ENCODE measurements at regions not wholly inside any gene's neighbourhood (a gene's known extent, or its start where the extent isn't known, plus 50 kb on each side); places are given as distances from the start of the nearest gene placed in this dataset.

DNA sequence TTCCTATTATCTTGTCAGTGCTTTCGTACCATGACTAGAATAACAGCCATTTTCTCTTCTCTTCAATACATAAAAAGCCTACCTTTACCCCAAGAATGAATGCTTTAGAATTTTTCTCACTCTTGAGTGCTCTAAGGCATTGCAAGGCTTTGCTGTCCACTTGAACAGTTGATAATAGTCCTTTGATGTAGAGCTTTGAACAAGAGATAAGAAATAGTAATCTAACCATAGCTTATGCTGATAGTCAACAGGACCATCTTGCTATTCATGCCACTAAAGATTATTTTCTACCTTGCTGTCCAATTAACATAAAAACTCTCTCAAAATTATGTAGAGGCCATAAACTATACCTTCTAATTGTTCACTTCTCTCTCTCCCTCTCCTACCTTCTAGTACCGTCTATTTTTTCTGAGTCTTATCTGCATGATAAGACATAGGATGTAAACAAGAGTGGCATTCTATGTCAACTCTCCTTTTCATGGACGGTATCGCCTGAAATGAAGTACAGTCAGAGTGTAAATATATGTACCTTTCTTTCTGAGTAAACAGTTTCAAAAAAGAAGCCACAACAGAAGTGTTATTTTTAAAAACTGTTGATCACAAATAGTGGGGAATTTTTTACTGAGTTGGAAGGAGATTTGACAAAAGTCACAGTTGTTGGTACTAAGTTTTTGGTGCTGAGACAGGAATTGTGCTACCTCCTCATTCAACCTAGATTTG lies 297.9 kb downstream of the NDFIP2 start:
- DNase-seq (ENCODE audit: low spot score) = no peak

- DNase-seq (ENCODE audit: low spot score) = no peak
These were observed 296.5 kb downstream of the NDFIP2 start for GRCh38 chr13:79777504-79777903.

DNA sequence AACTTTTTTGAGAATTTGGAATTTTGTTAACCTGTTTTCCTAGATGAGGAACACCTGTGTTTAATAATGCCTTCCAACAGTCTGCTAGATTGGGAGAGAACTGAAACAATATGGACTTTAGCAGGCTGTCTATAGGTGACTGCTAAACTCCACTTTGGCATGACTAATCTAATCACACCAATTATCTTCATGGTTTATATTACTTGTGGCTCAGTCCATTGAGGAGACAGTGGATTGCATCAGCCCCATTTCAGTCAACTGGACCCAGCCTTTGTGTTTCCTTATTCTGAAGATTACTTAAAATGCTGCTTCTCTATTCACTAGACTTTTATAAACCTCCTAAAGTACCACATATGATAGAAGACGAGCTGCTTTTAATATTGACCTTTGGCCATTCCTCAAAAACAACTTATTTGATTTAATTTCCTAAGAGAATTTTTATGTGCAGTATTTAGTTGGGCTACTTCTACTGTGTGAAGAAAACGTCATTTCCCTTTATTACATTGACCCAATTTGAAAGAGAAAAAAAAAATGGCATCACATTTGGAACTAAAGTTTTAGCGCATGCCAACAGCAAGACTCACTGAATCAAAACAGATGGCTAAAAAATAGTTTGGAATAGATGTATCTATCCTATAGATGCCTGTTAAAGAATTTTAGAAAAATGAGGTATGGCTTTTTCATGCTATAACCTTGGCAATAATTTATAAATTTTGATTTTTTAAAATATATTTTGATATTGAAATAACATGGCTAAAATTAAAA lies 295.8 kb downstream of the NDFIP2 start:
- DNase-seq (ENCODE audit: low spot score) = no peak

- DNase-seq (ENCODE audit: low spot score) = peak; percentile 73
These were observed 294.9 kb downstream of the NDFIP2 start for GRCh38 chr13:79775830-79776229.

GRCh38 chr13:79772811-79773210 lies 291.9 kb downstream of the NDFIP2 start:
- no peak for DNase-seq (ENCODE audit: low spot score)

DNA sequence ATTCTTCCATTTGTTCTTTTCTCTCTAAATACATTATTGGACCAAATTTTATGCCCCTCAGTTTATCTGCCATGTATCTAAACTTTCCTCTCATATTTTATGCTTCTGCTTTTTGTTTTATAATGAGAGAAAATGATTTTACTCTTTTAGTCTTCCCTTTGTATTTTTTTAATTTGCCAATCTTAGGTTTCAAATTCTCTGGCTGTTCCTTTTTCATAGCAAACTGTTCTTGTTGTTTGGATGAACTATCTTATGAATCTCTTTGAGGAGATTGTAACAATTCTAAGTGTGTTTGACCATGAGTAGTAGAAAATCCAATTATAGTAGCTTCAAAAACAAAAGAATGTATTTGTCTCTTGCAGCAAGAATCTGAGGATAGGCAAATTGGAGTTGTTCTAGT lies 290.5 kb downstream of the NDFIP2 start:
- no peak for DNase-seq (ENCODE audit: low spot score)

- no peak for DNase-seq (ENCODE audit: low spot score)
These were observed 289.1 kb downstream of the NDFIP2 start for GRCh38 chr13:79770056-79770455.

GRCh38 chr13:79767126-79767525 lies 286.2 kb downstream of the NDFIP2 start:
- DNase-seq (ENCODE audit: low spot score) = no peak

DNA sequence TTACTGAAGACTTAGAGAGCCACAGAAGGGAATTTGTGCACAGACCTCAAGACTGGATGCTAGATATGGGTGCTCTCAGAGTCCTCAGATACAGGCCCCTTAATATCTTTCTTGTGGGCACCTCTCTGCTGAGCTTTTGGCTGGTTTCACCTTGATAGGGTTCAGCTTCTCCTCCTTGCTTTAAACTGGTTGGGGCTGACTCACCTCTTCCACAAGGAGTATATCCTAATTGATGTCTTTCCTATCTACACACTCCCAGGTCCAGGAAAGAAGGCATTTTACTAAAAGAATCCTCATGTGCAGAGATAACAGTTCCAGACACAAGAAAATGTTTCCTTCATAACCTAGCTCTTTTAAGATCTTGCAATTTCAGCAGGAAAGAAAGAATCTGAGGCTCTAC lies 284.4 kb downstream of the NDFIP2 start:
- no peak for DNase-seq (ENCODE audit: low spot score)

DNA sequence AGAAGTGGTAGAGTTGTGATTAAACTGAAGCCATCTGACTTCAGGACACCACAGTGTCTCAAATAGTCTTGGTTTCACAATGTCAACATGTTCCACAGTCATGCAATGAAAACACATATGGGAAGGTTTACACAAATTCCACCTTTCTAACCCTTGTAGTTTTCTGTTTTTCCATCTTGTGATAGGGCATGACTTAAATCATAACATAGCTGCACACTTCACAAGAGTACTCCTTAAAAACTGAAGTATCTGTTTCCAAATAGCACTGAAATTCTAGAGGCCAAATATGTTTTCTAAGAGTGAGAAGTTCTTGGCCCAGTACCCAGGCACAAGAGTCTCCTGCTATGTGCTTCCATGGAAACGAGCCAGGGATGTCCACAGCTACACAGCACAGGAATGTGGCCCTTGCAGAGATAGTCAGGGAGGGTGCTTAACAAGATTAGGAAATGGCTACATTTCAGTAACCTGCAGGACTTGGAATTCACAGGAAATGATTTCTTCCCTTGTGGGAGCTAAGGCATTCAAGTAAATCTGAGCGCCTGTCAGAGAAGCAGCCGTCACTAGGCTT lies 269.1 kb downstream of the NDFIP2 start:
- DNase-seq (ENCODE audit: low spot score) = peak; percentile 9

DNA sequence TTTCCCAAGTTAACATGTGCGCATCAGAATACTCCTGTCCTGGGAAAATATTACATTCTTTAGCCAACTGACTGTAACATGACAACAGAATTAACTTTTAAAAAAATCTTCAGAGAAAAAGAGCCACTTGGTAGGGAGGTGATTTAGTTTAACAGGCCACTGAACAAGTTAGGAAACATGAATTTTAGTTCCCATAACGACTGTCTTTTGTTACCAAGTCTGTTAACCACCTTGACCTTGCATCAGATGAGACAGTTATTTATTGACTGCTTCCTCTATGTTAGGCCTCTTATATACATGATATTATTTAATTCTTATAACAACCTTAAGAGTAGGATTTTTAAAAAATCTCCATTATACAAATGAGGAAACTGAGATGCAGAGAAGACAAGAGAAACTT lies 268.6 kb downstream of the NDFIP2 start:
- DNase-seq (ENCODE audit: low spot score) = no peak

GRCh38 chr13:79745081-79745480 lies 264.1 kb downstream of the NDFIP2 start:
- no peak for DNase-seq (ENCODE audit: low spot score)

DNA sequence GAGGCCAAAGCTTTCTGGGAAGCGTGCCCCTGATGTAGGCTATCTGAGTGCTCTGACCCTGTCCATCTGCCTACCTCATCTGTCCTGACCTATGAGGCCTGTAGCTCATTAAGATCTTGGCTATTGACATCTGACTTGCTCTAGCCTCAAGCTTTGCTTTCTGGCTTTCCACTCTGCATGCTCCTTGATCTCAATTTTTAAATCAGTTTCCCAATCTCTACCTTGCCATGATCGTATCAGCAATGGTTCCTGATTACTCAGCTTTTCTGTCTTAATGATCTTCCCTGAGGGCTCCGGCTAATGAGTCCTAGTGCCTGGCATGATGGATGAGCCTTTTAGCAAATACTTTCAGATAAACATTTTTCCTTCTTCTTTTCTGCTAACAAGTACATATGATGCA lies 262.0 kb downstream of the NDFIP2 start:
- DNase-seq (ENCODE audit: low spot score) = no peak

DNA sequence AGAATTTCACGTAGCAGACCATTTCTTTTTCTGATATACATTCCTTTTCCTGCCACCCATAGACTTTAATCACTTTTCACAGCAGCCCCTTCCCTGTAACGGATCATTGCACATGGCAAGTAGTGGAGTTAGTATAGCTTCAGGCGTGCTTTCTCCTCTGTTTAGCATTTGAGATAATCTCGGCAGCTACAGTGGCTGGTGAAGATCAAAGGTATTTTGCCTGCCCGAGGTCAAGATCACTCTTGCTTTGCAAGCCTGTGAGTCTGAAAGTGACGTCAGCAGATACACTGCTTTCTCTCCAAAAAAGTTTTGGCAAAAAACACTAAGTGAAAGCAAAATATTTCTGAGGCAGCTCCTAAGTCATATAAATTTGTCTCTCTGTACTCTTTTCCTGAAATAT lies 260.0 kb downstream of the NDFIP2 start:
- DNase-seq (ENCODE audit: low spot score) = no peak

- DNase-seq (ENCODE audit: low spot score) = no peak
These were observed 255.4 kb downstream of the NDFIP2 start for GRCh38 chr13:79736356-79736755.

DNA sequence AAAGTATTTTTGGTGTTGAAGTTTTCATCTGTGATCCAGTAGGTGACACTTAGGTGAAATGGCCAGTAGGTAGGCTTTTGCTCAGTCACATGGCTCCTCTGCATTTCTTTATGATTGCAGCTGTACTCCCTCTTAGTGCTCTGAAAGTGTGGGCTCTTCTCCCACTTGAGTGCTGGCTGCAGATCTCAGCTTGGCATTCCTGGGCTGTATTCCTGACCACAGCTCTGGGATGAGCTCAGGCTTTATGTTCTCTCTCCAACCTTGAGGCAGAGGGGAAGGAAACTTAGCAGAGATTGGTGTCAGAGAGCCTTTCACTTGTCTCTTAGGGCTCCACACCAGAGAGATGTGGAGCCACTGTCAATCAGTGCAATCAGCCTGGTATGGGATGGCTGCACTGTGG lies 254.3 kb downstream of the NDFIP2 start:
- no peak for DNase-seq (ENCODE audit: low spot score)

DNA sequence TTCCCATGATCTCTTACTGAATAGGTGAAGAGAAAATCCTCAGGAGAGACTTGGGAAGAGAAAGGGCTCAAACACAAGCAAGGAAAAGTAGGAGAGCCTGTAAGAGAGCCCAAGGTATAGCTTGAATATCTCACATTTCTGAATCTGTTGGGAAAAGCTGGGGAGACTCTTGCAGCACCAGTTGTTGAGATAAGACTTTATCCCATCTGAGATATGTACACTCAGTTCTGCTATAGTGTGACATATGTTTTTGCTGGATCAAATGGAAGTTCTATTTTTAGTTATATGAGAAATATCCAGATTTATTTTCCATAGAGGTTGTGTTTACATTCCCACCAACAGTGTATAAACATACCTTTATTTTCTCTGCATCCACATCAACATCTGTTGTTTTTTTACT lies 246.1 kb downstream of the NDFIP2 start:
- no peak for DNase-seq (ENCODE audit: low spot score)

GRCh38 chr13:79725841-79726240 lies 244.9 kb downstream of the NDFIP2 start:
- DNase-seq (ENCODE audit: low spot score) = no peak

- DNase-seq (ENCODE audit: low spot score) = no peak
These were observed 243.6 kb downstream of the NDFIP2 start for GRCh38 chr13:79724348-79725103.

DNA sequence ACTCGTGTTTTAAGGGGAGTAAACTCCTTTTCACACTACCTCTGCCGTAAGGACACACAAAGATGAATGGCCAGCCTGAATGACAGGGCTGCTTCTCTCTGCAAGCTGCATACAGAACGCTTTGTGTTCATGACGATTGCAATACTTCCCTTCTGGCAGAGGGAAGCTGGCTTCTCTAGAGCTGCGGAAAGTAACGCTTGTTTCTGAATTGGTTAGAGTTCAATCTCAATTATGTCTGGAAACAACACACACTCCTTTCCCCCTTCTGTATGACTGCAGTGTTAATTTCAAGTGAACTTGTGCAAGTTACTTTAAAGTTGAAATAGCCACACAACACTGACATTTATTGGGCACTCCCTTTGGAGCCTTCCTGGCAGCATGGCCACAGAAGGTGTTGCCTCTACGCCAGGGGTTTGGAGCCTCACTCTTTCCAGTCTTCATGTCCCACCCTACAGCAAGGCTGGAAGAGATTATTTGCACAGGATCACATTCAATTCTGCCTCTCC lies 242.6 kb downstream of the NDFIP2 start:
- DNase-seq (ENCODE audit: low spot score) = no peak

GRCh38 chr13:79722885-79723445 lies 242.0 kb downstream of the NDFIP2 start:
- no peak for DNase-seq (ENCODE audit: low spot score)

- no peak for DNase-seq (ENCODE audit: low spot score)
These were observed 235.2 kb downstream of the NDFIP2 start for GRCh38 chr13:79716191-79716590.
